HEK293 (cell line): ENCODE measurements at regions not wholly inside any gene's neighbourhood (a gene's known extent, or its start where the extent isn't known, plus 50 kb on each side); places are given as distances from the start of the nearest gene placed in this dataset.

Experiments
- CTCF ChIA-PET: fragments of 350-600 bp; formaldehyde crosslinking; extraction: SDS; loops from one replicate; lab custom pipeline; 2021; ENCODE audit warnings: antibody characterized with exemption; lab: Yijun Ruan, JAX
- POLR2A ChIA-PET: fragments of 300-600 bp; formaldehyde crosslinking; extraction: SDS; loops from one replicate; lab custom pipeline; 2020; ENCODE audit warnings: antibody characterized with exemption, inconsistent platforms; lab: Yijun Ruan, JAX
- H3K27ac ChIP-seq: fragments of 200-500 bp; sonication (Bioruptor generic); 2 replicates; pipeline ENCODE4 v1.5.1; 2014; ENCODE audit warnings: low read depth, low read length, control low read depth, inconsistent platforms; ENCODE audit errors: extremely low read depth
- H3K36me3 ChIP-seq, 2 experiments: fragments of 200-500 bp in 1 of 2; sonication (Bioruptor generic) in 1 of 2; 1 replicate in 1 of 2; 2 replicates in 1 of 2; pipeline ENCODE4 v1.5.1; 2014 to 2017; ENCODE audit warnings: inconsistent platforms in 2 of 2, low read length in 2 of 2; ENCODE audit not compliant: control insufficient read depth in 2 of 2, insufficient read depth in 1 of 2
- H3K4me1 ChIP-seq: fragments of 200-500 bp; sonication (Bioruptor generic); 2 replicates; pipeline ENCODE4 v1.5.1; 2014; ENCODE audit warnings: mild to moderate bottlenecking, low read length, inconsistent platforms; ENCODE audit not compliant: control insufficient read depth, insufficient read depth
- H3K4me3 ChIP-seq: 2 replicates; pipeline ENCODE4 v1.5.1; 2011; ENCODE audit warnings: low read depth, mild to moderate bottlenecking, control low read depth, low read length, moderate library complexity
- H3K9me3 ChIP-seq: fragments of 200-500 bp; sonication (Bioruptor generic); 2 replicates; pipeline ENCODE4 v1.5.1; 2014; ENCODE audit warnings: low read depth, low read length, inconsistent platforms; ENCODE audit not compliant: control insufficient read depth, insufficient read depth
- FEZF1 ChIP-seq: fragments of 450-650 bp; formaldehyde crosslinking; IDR thresholded peaks from 2 replicates; pipeline ENCODE4 v1.5.1; 2016; ENCODE audit warnings: missing biosample characterization, missing genetic modification characterization
- KLF1 ChIP-seq: fragments of 450-650 bp; formaldehyde crosslinking; IDR thresholded peaks from 2 replicates; pipeline ENCODE4 v1.5.1; 2016; ENCODE audit warnings: missing biosample characterization, missing genetic modification characterization
- MZF1 ChIP-seq: fragments of 450-650 bp; formaldehyde crosslinking; IDR thresholded peaks from 2 replicates; pipeline ENCODE4 v1.5.1; 2017; ENCODE audit warnings: missing biosample characterization, missing genetic modification characterization, borderline replicate concordance
- OVOL3 ChIP-seq: fragments of 450-650 bp; formaldehyde crosslinking; IDR thresholded peaks from 2 replicates; pipeline ENCODE4 v1.5.1; 2016; ENCODE audit warnings: missing biosample characterization, missing genetic modification characterization
- SETDB1 ChIP-seq: IDR thresholded peaks from one replicate; pipeline ENCODE4 v1.6.1; 2017; ENCODE audit warnings: mild to moderate bottlenecking, low read length, moderate library complexity, mixed read lengths; ENCODE audit not compliant: insufficient read length
- SP7 ChIP-seq: fragments of 450-650 bp; formaldehyde crosslinking; IDR thresholded peaks from 2 replicates; pipeline ENCODE4 v1.5.1; 2016; ENCODE audit warnings: missing biosample characterization, missing genetic modification characterization
- ZEB2 ChIP-seq: fragments of 450-650 bp; formaldehyde crosslinking; IDR thresholded peaks from 2 replicates; pipeline ENCODE4 v1.5.1; 2016; ENCODE audit warnings: missing biosample characterization, missing genetic modification characterization
- ZNF121 ChIP-seq: fragments of 450-650 bp; formaldehyde crosslinking; IDR thresholded peaks from 2 replicates; pipeline ENCODE4 v1.5.1; 2016; ENCODE audit warnings: missing biosample characterization, missing genetic modification characterization
- ZNF302 ChIP-seq: fragments of 450-650 bp; formaldehyde crosslinking; IDR thresholded peaks from 2 replicates; pipeline ENCODE4 v1.5.1; 2016; ENCODE audit warnings: missing biosample characterization, missing genetic modification characterization, low read depth
- ZNF391 ChIP-seq: fragments of 450-650 bp; formaldehyde crosslinking; IDR thresholded peaks from 2 replicates; pipeline ENCODE4 v1.5.1; 2016; ENCODE audit warnings: low read depth, missing biosample characterization, missing genetic modification characterization, borderline replicate concordance
- ZNF624 ChIP-seq: fragments of 450-650 bp; formaldehyde crosslinking; IDR thresholded peaks from 2 replicates; pipeline ENCODE4 v1.5.1; 2017; ENCODE audit warnings: missing biosample characterization, missing genetic modification characterization
- ZNF660 ChIP-seq: fragments of 450-650 bp; IDR thresholded peaks from 2 replicates; pipeline ENCODE4 v1.5.1; 2018; ENCODE audit warnings: missing biosample characterization, mild to moderate bottlenecking, missing genetic modification characterization
- ZNF747 ChIP-seq: fragments of 450-650 bp; formaldehyde crosslinking; IDR thresholded peaks from 2 replicates; pipeline ENCODE4 v1.5.1; 2016; ENCODE audit warnings: missing biosample characterization, missing genetic modification characterization
- ZNF830 ChIP-seq: fragments of 450-650 bp; IDR thresholded peaks from 2 replicates; pipeline ENCODE4 v1.5.0; 2018; ENCODE audit warnings: missing biosample characterization, missing genetic modification characterization, low read depth, mild to moderate bottlenecking, moderate library complexity
- ZSCAN4 ChIP-seq: fragments of 450-650 bp; formaldehyde crosslinking; IDR thresholded peaks from 2 replicates; pipeline ENCODE4 v1.5.1; 2017; ENCODE audit warnings: missing biosample characterization, missing genetic modification characterization
- TF ChIP-seq, protein P1 (sequence below): fragments of 450-650 bp; formaldehyde crosslinking; IDR thresholded peaks from 2 replicates; pipeline ENCODE4 v1.5.1; 2016; ENCODE audit warnings: missing biosample characterization, missing genetic modification characterization
- TF ChIP-seq, protein P2 (sequence below): fragments of 450-650 bp; formaldehyde crosslinking; IDR thresholded peaks from 2 replicates; pipeline ENCODE4 v1.5.1; 2016; ENCODE audit warnings: missing biosample characterization, missing genetic modification characterization

DNA sequence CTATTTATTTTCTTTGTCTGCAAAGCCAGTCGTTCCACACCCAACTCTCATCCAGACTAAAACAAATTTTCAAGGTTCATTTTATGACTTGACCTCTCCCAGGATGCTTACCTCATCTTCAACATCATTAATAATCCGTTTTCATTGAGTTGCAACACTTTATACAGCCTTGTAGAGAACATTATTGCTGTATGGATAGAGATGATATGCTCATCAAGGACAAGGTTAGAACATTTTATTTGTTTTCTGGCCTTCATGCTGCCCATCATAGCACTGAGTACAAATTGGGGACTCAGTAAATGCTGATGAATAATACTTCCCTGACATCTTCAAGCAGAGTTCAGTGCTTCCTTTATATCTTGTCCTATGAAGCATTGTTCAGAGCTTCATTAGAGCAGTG lies 120.2 kb downstream of the OXSM start:
- Histone ChIP-seq H3K27ac (no peak overlapping the region), H3K4me3 (no peak overlapping the region), H3K4me1 (no peaks in the 10 kb centered on the region), H3K9me3 (no peaks in the 10 kb centered on the region), H3K36me3 (no peaks in the 10 kb centered on the region)
- POLR2A ChIA-PET, result no interaction called here
- TF ChIP-seq ZNF624 (tag by site-specific recombination), result no peak
- TF ChIP-seq, protein P1, sequence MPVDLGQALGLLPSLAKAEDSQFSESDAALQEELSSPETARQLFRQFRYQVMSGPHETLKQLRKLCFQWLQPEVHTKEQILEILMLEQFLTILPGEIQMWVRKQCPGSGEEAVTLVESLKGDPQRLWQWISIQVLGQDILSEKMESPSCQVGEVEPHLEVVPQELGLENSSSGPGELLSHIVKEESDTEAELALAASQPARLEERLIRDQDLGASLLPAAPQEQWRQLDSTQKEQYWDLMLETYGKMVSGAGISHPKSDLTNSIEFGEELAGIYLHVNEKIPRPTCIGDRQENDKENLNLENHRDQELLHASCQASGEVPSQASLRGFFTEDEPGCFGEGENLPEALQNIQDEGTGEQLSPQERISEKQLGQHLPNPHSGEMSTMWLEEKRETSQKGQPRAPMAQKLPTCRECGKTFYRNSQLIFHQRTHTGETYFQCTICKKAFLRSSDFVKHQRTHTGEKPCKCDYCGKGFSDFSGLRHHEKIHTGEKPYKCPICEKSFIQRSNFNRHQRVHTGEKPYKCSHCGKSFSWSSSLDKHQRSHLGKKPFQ (tag by site-specific recombination), result no peak
- CTCF ChIA-PET, result interaction anchor here (0.6 to 1.6 kb wide), 9 partner anchors 9 to 865 kb away, joined by 3 to 4 read pairs (median 3); no protein-coding TSS in a partner anchor

- no peaks in the 10 kb centered on the region for H3K4me1 ChIP-seq
- ChIA-PET POLR2A (no interaction called here), CTCF (interaction anchor here (0.5 to 1.6 kb wide), 9 partner anchors 10 to 378 kb away, joined by 3 to 5 read pairs (median 3); no protein-coding TSS in a partner anchor)
- no peak overlapping the region for H3K27ac ChIP-seq
- H3K4me3 ChIP-seq, result no peak overlapping the region
- no peaks in the 10 kb centered on the region for H3K9me3 ChIP-seq
- no peaks in the 10 kb centered on the region for H3K36me3 ChIP-seq
- no peak for TF ChIP-seq ZNF747 (tag by site-specific recombination)
- TF ChIP-seq OVOL3 (tag by site-specific recombination), result no peak
- no peak for TF ChIP-seq ZNF121 (tag by site-specific recombination)
- TF ChIP-seq ZEB2 (tag by site-specific recombination), result no peak
- TF ChIP-seq SP7 (tag by site-specific recombination), result no peak
- TF ChIP-seq ZNF302 (tag by site-specific recombination), result no peak
- TF ChIP-seq ZSCAN4 (tag by site-specific recombination), result no peak
- no peak for TF ChIP-seq ZNF391 (tag by site-specific recombination)
- TF ChIP-seq MZF1 (tag by site-specific recombination), result no peak
- no peak for TF ChIP-seq SETDB1
- no peak for TF ChIP-seq FEZF1
- TF ChIP-seq ZNF830 (tag by site-specific recombination), result no peak
- TF ChIP-seq KLF1 (tag by site-specific recombination), result no peak
- TF ChIP-seq, protein P2, sequence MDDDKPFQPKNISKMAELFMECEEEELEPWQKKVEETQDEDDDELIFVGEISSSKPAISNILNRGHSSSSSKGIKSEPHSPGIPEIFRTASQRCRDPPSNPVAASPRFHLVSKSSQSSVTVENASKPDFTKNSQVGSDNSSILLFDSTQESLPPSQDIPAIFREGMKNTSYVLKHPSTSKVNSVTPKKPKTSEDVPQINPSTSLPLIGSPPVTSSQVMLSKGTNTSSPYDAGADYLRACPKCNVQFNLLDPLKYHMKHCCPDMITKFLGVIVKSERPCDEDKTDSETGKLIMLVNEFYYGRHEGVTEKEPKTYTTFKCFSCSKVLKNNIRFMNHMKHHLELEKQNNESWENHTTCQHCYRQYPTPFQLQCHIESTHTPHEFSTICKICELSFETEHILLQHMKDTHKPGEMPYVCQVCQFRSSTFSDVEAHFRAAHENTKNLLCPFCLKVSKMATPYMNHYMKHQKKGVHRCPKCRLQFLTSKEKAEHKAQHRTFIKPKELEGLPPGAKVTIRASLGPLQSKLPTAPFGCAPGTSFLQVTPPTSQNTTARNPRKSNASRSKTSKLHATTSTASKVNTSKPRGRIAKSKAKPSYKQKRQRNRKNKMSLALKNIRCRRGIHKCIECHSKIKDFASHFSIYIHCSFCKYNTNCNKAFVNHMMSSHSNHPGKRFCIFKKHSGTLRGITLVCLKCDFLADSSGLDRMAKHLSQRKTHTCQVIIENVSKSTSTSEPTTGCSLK (tag by site-specific recombination), result no peak
- TF ChIP-seq ZNF660 (tag by site-specific recombination), result no peak
Observed at GRCh38 chr3:25910997-25911396, 121.1 kb downstream of the OXSM start.
